Mammary epithelial cell (primary cell): ENCODE measurements at regions not wholly inside any gene's neighbourhood (a gene's known extent, or its start where the extent isn't known, plus 50 kb on each side); places are given as distances from the start of the nearest gene placed in this dataset.

Source experiments
- CTCF ChIP-seq, 2 donors: IDR thresholded peaks in 1 of 2; conservative IDR thresholded peaks in 1 of 2; 2 replicates each; pipeline ENCODE4 v1.5.1; 2011 to 2012; ENCODE audit warnings: inconsistent platforms in 2 of 2, low read length in 2 of 2, mild to moderate bottlenecking in 2 of 2, control low read depth in 1 of 2, low read depth in 1 of 2; ENCODE audit not compliant: insufficient read depth in 1 of 2; ENCODE audit errors: extremely low read depth in 1 of 2
- EZH2 ChIP-seq: IDR thresholded peaks from 2 replicates; pipeline ENCODE4 v1.6.1; 2012; ENCODE audit warnings: low read length, inconsistent platforms, borderline replicate concordance

- no peak for TF ChIP-seq CTCF (conservative IDR thresholded peaks at IDR 0.05 in 1 of 2, IDR thresholded peaks at IDR 0.05 in 1 of 2; ENCODE audit: extremely low read depth in 1 of 2, insufficient read depth in 1 of 2, low read depth in 1 of 2, low read length in 2 of 2)
- TF ChIP-seq EZH2, result no peak
These were observed 319.3 kb upstream of the ZNF608 start for GRCh38 chr5:125065741-125066140.
